B cell (primary cell): ENCODE measurements at regions not wholly inside any gene's neighbourhood (a gene's known extent, or its start where the extent isn't known, plus 50 kb on each side); places are given as distances from the start of the nearest gene placed in this dataset.

ENCODE experiments used
- ATAC-seq: fragments of 200-7000 bp; cut with Tn5 transposase; one replicate; pipeline ENCODE4 v1.10.0; 2021; ENCODE audit warnings: low read depth, mild to moderate bottlenecking, moderate number of reproducible peaks, moderate library complexity
- CTCF ChIA-PET: fragments of 350-600 bp; sonication (Branson Sonifier 250); formaldehyde crosslinking; loops from one replicate; lab custom pipeline; 2021; ENCODE audit warnings: antibody characterized with exemption, inconsistent platforms; lab: Charles Lee
- POLR2A ChIA-PET: fragments of 350-600 bp; sonication (Branson Sonifier 250); formaldehyde crosslinking; loops from one replicate; lab custom pipeline; 2021; ENCODE audit warnings: antibody characterized with exemption; lab: Charles Lee
- DNase-seq: peaks from one replicate; pipeline ENCODE4 v3.0.0; 2013
- H2AFZ ChIP-seq: 2 replicates; pipeline ENCODE4 v1.6.1; 2012; ENCODE audit warnings: mild to moderate bottlenecking, low read depth, low read length; ENCODE audit not compliant: insufficient read depth, poor library complexity, severe bottlenecking
- H3K27ac ChIP-seq, 2 donors: 1 replicate in 1 of 2; 2 replicates in 1 of 2; pipeline ENCODE4 v1.5.1; 2012 to 2013; ENCODE audit warnings: low read length in 2 of 2, mild to moderate bottlenecking in 2 of 2, moderate library complexity in 1 of 2
- H3K27me3 ChIP-seq, 4 experiments: fragments of 200-600 bp in 1 of 4; sonication (generic) in 1 of 4; replicated peaks in 1 of 4; 1 replicate in 2 of 4; 2 replicates in 2 of 4; pipeline versions ENCODE4 v1.6.1 to v1.7.0; 2013 to 2016; ENCODE audit warnings: low read length in 3 of 4, mild to moderate bottlenecking in 2 of 4, mixed read lengths in 1 of 4, moderate library complexity in 1 of 4; ENCODE audit not compliant: insufficient read depth in 4 of 4, control insufficient read depth in 3 of 4; ENCODE audit errors: control extremely low read depth in 1 of 4
- H3K36me3 ChIP-seq, 2 experiments: replicated peaks in 1 of 2; 1 replicate in 1 of 2; 2 replicates in 1 of 2; pipeline versions ENCODE4 v1.6.1 to v1.7.1; 2013; ENCODE audit warnings: low read length in 1 of 2; ENCODE audit not compliant: insufficient read depth in 2 of 2, control insufficient read depth in 1 of 2; ENCODE audit errors: control extremely low read depth in 1 of 2, extremely low read depth in 1 of 2
- H3K4me1 ChIP-seq, 2 donors: fragments of 200-600 bp in 1 of 2; sonication (generic) in 1 of 2; 1 replicate in 1 of 2; 2 replicates in 1 of 2; pipeline versions ENCODE4 v1.5.1 to v1.6.1; 2013 to 2017; ENCODE audit warnings: low read length in 2 of 2; ENCODE audit not compliant: control insufficient read depth in 2 of 2, insufficient read depth in 2 of 2
- H3K4me2 ChIP-seq: replicated peaks from 2 replicates; pipeline ENCODE3; 2012; ENCODE audit warnings: mild to moderate bottlenecking, low read depth, low read length; ENCODE audit not compliant: poor library complexity, severe bottlenecking
- H3K4me3 ChIP-seq, 5 experiments: fragments of 200-600 bp in 1 of 5; sonication (generic) in 1 of 5; 1 replicate in 3 of 5; 2 replicates in 2 of 5; pipeline versions ENCODE4 v1.5.1 to v1.7.0; 2011 to 2016; ENCODE audit warnings: low read length in 4 of 5, mild to moderate bottlenecking in 4 of 5, low read depth in 2 of 5, control low read depth in 1 of 5, moderate library complexity in 1 of 5; ENCODE audit not compliant: insufficient read depth in 1 of 5; ENCODE audit errors: control extremely low read depth in 1 of 5, extremely low read depth in 1 of 5
- H3K79me2 ChIP-seq: fragments of 200-600 bp; sonication (generic); one replicate; pipeline ENCODE4 v1.6.0; 2016; ENCODE audit warnings: low read length; ENCODE audit not compliant: control insufficient read depth, insufficient read depth
- H3K9ac ChIP-seq: fragments of 200-600 bp; sonication (generic); 2 replicates; pipeline ENCODE4 v1.6.1; 2017; ENCODE audit warnings: mild to moderate bottlenecking, low read length, moderate library complexity
- H3K9me3 ChIP-seq, 3 donors: one replicate each; pipeline versions ENCODE4 v1.6.1 to v1.7.1; 2013; ENCODE audit warnings: low read length in 2 of 3; ENCODE audit not compliant: control insufficient read depth in 2 of 3, insufficient read depth in 1 of 3; ENCODE audit errors: control extremely low read depth in 1 of 3
- H4K20me1 ChIP-seq: 2 replicates; pipeline ENCODE4 v1.6.0; 2012; ENCODE audit warnings: mild to moderate bottlenecking, low read length; ENCODE audit not compliant: insufficient read depth, control insufficient read depth, poor library complexity, severe bottlenecking
- H3K27ac Mint-ChIP-seq: one replicate; pipeline ENCODE4 v1.8.0; 2021; ENCODE audit warnings: mixed read lengths
- H3K27me3 Mint-ChIP-seq: one replicate; pipeline ENCODE4 v1.8.0; 2021; ENCODE audit warnings: mixed read lengths
- H3K4me1 Mint-ChIP-seq: one replicate; pipeline ENCODE4 v1.8.0; 2021; ENCODE audit warnings: mixed read lengths
- H3K4me3 Mint-ChIP-seq: one replicate; pipeline ENCODE4 v1.8.0; 2021; ENCODE audit warnings: mixed read lengths
- H3K9me3 Mint-ChIP-seq: one replicate; pipeline ENCODE4 v1.8.0; 2022; ENCODE audit warnings: mixed read lengths; ENCODE audit not compliant: insufficient read depth
- EZH2 ChIP-seq: IDR thresholded peaks from 2 replicates; pipeline ENCODE4 v1.6.1; 2012; ENCODE audit warnings: borderline replicate concordance, low read depth, mild to moderate bottlenecking, moderate library complexity, low read length; ENCODE audit not compliant: insufficient read depth, poor library complexity, severe bottlenecking
- WGBS: methylation state at CpG from one replicate; pipeline ENCODE4 v1.1.5; 2013; ENCODE audit warnings: missing lambda C conversion rate; ENCODE audit not compliant: insufficient coverage; 5-methylcytosine and 5-hydroxymethylcytosine counted together
- intact Hi-C: fragments of 100-400 bp; cut with micrococcal nuclease; formaldehyde crosslinking; loops from one replicate; pipeline ENCODE4 v1.10.0; 2022
- TF ChIP-seq, protein P1 (sequence below): fragments of 200-600 bp; IDR thresholded peaks from one replicate; pipeline ENCODE4 v1.8.0; 2022; ENCODE audit warnings: antibody characterized with exemption, mild to moderate bottlenecking

DNA sequence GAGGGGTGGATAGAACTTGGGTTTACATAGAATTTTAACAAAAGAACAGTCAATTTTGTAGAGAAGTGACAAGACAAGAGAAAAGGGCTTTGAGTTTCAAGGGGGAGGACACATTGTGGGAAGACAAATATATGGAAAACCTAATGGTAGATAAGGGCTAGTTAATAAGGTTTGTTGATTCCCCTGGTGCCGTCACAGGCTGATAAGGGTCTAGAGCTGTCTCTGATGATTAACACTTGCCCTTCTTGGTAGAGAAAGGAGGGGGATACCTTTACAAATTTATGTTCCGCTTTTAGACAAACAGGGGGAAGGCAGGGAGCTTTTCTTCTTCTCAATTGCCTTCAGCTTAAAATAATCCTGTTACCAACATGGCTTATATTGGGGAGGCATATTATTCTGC lies 124.3 kb downstream of the ETS2 start:
- Histone ChIP-seq H2AFZ (no peak overlapping the region), H3K27ac (no peak overlapping the region), H3K9ac (no peak overlapping the region), H3K27me3 (peaks cover 0 to 6% (median 0%) of the 10 kb centered on the region in 4 experiments), H3K4me3 (no peak overlapping the region), H3K9me3 (peaks cover 0 to 12% (median 6%) of the 10 kb centered on the region in 3 donors), H4K20me1 (no peaks in the 10 kb centered on the region), H3K4me1 (no peaks in the 10 kb centered on the region), H3K79me2 (no peaks in the 10 kb centered on the region), H3K4me2 (no peak overlapping the region), H3K36me3 (no peaks in the 10 kb centered on the region)
- no peak for TF ChIP-seq EZH2
- TF ChIP-seq, protein P1, sequence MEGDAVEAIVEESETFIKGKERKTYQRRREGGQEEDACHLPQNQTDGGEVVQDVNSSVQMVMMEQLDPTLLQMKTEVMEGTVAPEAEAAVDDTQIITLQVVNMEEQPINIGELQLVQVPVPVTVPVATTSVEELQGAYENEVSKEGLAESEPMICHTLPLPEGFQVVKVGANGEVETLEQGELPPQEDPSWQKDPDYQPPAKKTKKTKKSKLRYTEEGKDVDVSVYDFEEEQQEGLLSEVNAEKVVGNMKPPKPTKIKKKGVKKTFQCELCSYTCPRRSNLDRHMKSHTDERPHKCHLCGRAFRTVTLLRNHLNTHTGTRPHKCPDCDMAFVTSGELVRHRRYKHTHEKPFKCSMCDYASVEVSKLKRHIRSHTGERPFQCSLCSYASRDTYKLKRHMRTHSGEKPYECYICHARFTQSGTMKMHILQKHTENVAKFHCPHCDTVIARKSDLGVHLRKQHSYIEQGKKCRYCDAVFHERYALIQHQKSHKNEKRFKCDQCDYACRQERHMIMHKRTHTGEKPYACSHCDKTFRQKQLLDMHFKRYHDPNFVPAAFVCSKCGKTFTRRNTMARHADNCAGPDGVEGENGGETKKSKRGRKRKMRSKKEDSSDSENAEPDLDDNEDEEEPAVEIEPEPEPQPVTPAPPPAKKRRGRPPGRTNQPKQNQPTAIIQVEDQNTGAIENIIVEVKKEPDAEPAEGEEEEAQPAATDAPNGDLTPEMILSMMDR, result no peak
- H3K4me3 Mint-ChIP-seq, result no peak overlapping the region
- peaks cover 6% of the 10 kb centered on the region for H3K9me3 Mint-ChIP-seq
- peaks cover 19% of the 10 kb centered on the region for H3K27me3 Mint-ChIP-seq
- intact Hi-C loops, result no loop called here
- CTCF ChIA-PET, result no interaction called here
- DNase-seq, result no peak
- H3K27ac Mint-ChIP-seq, result no peak overlapping the region
- ATAC-seq, result no peak
- peaks cover 2% of the 10 kb centered on the region for H3K4me1 Mint-ChIP-seq
- WGBS, result 75% methylated on average over 1 of the region's 2 CpGs
- POLR2A ChIA-PET, result no interaction called here

DNA sequence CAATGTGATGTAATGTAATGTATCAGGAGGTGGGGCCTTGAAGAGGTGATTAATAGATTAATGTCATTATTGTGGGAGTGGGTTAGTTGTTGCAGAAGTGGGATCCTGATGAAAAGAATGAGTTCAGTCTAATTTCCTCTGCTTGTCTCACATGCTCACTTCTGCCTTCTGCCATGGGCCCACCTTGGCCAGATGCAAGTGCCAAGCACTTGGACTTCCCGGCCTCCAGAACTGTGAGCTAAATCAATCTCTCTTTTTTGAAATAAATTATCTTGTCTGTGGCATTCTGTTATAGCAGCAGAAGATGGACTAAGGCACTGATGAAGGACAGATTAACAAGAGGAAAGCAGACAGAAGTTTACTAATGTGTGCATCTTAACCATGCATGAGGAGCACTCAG lies 123.9 kb downstream of the ETS2 start:
- H3K27me3 Mint-ChIP-seq, result peaks cover 23% of the 10 kb centered on the region
- peaks cover 6% of the 10 kb centered on the region for H3K9me3 Mint-ChIP-seq
- no peak overlapping the region for H3K4me3 ChIP-seq
- CTCF ChIA-PET, result no interaction called here
- H3K9ac ChIP-seq, result no peak overlapping the region
- no peaks in the 10 kb centered on the region for H3K4me1 ChIP-seq
- no peak overlapping the region for H3K4me2 ChIP-seq
- no peaks in the 10 kb centered on the region for H3K79me2 ChIP-seq
- H3K4me1 Mint-ChIP-seq, result peaks cover 2% of the 10 kb centered on the region
- no peaks in the 10 kb centered on the region for H3K36me3 ChIP-seq
- DNase-seq (no peak), ATAC-seq (no peak)
- H2AFZ ChIP-seq, result no peak overlapping the region
- H3K4me3 Mint-ChIP-seq, result no peak overlapping the region
- intact Hi-C loops, result no loop called here
- no CpG with 5 or more reads among the region's 1 CpG for WGBS
- TF ChIP-seq EZH2, result no peak
- TF ChIP-seq, protein P1, result no peak
- peaks cover 0 to 6% (median 0%) of the 10 kb centered on the region in 4 experiments for H3K27me3 ChIP-seq
- no peaks in the 10 kb centered on the region for H4K20me1 ChIP-seq
- H3K9me3 ChIP-seq, result peaks cover 0 to 14% (median 6%) of the 10 kb centered on the region in 3 donors
- H3K27ac ChIP-seq, result no peak overlapping the region
- POLR2A ChIA-PET, result no interaction called here
- no peak overlapping the region for H3K27ac Mint-ChIP-seq
